SW480 (cell line): ENCODE measurements at regions not wholly inside any gene's neighbourhood (a gene's known extent, or its start where the extent isn't known, plus 50 kb on each side); places are given as distances from the start of the nearest gene placed in this dataset.
"Not testable (repeated sequence)": the region's sequence is repeated elsewhere in the genome, so short reads cannot be mapped to it uniquely, and the experiment has no call there.

ENCODE experiments used
- DNase-seq: peaks from one replicate; pipeline ENCODE4 v3.0.0-alpha.2; 2016; ENCODE audit warnings: low spot score

- DNase-seq, result no peak
Measured at GRCh38 chr2:52456561-52457377, 1310.8 kb upstream of the CHAC2 start.

DNA sequence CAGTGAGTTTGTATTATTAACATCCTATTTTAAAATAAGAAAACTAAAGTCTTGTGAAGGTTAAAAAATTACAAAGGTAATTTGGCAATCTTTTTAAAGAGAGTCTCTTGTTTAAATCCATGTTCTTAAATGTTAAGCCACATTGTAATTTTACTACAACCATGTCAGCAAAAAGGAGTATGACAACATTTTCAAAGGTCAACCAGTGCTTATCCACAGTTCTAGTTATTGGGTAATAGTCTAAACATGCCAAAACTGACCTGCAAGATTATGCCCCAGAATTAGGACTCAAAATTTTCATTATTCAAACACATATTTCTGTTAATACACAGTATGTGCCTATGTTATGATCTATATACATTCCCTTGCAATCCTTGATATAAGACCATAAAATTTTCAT is 1312.6 kb upstream of the CHAC2 start:
- DNase-seq, result no peak

- no peak for DNase-seq
Measured at GRCh38 chr2:52452201-52452600, 1315.4 kb upstream of the CHAC2 start.

- no peak for DNase-seq
Measured at GRCh38 chr2:52445686-52446085, 1321.9 kb upstream of the CHAC2 start.

GRCh38 chr2:52431352-52431760 is 1336.2 kb upstream of the CHAC2 start:
- DNase-seq, result no peak

DNA sequence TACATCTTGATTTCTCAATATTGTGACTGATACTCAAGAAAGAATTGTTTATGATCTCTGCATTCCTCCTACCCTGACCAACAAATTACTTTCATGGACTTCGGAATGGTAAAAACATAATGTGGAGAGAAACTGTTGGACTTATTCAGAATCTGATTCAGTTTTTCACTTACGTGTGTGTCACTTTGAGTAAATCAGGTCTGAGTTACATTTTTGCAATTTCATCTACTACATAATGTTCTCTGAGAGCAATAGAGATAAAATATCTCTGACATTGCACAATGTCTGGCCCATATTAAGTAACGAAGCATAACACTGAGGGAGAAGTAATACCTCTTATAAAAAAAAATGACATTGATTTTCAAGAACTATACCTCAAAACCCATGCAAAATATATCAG is 1337.9 kb upstream of the CHAC2 start:
- no peak for DNase-seq

DNA sequence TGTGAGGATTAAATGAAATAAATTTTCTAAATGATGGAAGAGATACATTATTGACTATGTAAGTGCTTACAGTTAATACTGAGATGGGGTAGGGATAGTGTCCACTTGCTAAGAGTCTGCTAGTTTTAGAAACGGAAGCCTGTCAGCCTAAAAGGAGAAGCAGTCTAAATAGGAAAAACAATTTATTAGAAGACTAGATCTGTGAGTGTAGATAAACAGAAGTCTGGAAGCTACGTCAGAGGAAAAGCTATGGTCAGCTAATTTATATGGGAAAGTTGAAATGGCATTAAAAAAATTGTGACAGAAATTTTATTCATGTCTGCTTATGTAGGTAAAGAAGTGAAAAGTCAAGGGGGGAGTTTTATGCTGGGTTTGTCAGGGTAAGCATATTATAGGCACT is 1338.4 kb upstream of the CHAC2 start:
- DNase-seq, result no peak

- no peak for DNase-seq
Measured at GRCh38 chr2:52428224-52428623, 1339.4 kb upstream of the CHAC2 start.

- no peak for DNase-seq
Measured at GRCh38 chr2:52423655-52424054, 1343.9 kb upstream of the CHAC2 start.

- DNase-seq, result no peak
Measured at GRCh38 chr2:52423111-52423510, 1344.5 kb upstream of the CHAC2 start.

DNA sequence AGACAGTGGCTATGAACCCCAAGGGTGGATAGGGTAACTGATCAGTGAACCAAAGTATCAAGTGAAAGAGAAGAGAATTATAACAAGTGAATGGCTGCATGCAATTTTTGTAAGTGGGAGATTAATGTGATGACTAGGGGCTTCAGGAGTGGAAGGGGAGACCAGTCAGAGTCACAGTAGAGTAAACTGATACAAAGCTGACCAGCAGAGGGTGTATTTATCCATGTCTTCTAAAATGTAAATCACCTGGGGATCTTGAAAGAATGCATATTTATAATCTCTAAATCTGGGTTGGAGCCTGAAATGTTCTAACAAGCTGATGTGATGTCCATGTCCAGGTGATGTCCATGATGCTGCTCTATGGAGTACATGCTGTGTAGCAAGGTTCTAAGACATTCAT is 1351.3 kb upstream of the CHAC2 start:
- no peak for DNase-seq

DNA sequence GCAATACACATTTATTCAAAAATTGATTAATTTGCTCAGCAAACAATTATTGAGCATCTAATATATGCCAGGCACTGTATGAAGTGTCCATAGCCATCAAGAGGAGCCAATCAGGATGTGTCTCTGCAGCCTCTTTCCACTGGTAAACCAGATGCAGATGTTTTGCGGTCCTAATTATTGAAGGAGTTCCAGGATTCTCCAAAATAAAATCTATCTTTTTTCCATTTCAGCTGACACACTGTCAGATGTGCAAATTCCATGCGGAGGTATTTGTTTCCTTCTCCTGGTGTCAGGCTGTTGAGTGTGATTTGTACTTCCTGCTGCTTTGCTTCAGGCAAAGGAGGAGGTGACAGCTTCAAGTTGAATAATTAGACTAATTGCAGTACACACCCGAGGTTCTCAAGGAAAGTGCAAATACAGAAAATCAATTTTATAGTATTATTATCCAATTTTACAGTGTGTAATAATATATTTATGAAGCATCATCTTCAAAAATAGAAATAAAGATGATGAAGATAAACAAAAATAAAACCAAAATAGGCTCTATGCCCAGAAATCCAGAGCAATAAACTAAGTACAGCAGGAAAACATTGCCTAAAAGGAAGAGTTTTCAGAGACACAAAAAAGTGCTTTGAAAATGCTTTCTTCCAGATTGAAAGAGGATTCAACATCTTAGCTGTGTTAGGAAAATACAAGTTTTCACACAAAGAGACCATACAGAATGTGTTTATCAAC is 1352.9 kb upstream of the CHAC2 start:
- DNase-seq, result no peak

DNA sequence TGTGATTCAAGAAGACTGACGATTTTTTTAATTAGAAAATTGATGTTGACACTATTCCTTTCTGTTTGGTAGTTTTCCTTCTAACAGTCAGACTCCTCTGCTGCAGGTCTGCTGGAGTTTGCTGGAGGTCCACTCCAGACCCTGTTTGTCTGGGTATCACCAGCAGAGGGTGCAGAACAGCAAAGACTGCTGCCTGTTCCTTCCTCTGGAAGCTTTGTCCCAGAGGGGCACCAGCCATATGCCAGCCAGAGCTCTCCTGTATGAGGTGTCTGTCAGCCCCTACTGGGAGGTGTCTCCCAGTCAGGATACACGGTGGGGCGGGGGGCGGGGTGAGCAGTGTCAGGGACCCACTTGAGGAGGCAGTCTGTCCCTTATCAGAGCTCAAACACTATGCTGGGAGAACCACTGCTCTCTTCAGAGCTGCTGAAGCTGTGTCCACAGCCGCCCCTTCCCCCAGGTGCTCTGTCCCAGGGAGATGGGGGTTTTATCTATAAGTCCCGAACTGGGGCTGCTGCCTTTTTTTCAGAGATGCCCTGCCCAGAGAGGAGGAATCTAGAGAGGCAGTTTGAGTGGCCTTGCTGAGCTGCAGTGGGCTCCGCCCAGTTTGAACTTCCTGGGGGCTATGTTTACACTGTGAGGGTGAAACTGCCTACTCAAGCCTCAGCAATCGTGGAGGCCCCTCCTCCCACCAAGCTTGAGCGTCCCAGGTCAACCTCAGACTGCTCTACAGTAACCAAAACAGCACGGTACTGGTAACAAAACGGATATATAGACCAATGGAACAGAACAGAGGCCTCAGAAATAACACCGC is 1358.1 kb upstream of the CHAC2 start:
- not testable (repeated sequence) for DNase-seq

DNA sequence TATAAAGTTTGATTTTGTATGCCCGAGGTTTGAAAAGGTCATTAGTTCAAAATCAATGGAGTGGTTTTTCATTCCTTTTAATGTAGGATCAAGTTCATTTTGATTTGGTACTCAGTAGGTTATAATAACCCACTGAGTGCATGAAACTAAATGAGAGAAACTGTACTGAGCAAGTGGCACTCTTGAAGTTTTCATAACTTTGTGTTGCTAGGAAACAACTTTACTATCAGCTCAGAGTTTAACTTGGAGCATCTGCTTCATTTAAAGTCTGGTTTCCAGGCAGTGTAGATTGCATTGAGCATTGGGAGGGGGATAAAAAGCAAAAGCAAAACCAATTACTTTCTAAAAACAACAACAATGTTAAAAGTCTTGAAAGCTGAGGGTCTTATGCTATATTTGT is 1361.6 kb upstream of the CHAC2 start:
- DNase-seq, result no peak

GRCh38 chr2:52404866-52405265 is 1362.7 kb upstream of the CHAC2 start:
- DNase-seq, result no peak

GRCh38 chr2:52404046-52404445 is 1363.6 kb upstream of the CHAC2 start:
- DNase-seq, result no peak

GRCh38 chr2:52402128-52402527 is 1365.5 kb upstream of the CHAC2 start:
- no peak for DNase-seq

DNA sequence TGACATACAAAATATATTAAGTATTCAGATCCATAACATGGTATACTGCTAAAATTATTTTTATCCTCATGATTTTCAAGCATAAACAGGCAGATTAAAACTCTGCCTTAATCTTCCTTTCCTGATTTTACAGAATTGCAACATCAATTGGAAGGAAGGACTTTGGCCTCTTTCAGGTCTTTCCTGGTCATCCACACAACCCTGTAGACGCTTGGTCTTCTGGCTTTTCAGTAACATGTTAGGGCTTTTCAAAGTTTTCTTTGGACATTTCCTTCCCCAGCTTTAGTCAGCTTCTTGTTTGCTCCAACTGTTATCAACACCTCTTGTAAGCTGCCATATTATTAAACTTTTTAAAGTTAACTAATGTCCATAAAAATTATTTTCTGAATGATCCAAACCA is 1364.9 kb upstream of the NRXN1 start:
- no peak for DNase-seq

- no peak for DNase-seq
Measured at GRCh38 chr2:52395912-52396311, 1364.0 kb upstream of the NRXN1 start.

DNA sequence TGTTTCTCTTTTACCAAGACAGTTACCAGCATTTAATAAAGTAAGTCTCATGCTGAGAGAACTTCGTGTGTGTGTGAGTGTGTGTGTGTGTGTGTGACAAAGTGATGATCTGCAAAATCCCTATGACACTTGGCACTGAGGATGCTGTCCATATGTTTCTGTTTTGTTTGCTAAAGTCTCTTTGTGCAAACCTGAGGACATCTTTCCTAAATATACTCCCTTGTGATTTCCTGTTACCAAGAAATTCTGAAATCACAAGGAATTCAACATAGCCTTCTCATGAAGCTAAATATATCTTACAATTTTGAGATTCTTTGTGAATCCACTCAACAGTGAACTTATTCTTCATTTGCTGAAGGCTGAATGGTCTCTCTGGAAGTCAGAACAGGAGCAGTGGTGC is 1359.7 kb upstream of the NRXN1 start:
- no peak for DNase-seq

GRCh38 chr2:52390651-52391050 is 1358.7 kb upstream of the NRXN1 start:
- DNase-seq, result no peak

DNA sequence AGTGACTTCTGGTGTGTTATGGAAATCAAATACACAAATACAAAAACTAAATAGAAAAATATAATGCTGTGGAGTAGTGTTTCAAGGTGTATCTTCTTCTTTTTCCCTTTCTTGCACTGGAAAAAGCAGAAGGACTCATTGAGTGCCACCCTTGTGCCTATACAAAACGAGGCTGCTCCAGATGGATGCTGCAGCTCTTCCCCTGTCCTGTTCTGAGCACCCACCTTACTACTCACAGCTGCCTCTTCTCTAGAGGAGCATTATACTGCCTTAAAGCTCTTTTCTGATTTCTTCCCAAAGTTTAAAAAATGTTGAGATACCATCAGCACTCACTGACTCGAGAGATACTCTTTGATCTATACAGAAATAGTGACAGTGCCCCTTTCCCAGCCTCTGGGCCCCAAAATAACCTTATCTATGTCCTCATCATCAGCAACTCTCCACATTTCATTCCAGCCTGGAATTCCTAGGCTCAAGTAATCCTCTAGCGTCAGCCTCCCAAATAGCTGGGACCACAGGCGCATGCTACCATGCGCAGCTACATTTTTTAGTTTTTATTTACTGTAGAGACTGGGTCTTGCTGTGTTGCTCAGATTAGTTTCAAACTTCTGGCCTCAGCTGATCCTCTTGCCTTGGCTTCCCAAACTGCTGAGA is 1356.1 kb upstream of the NRXN1 start:
- no peak for DNase-seq
